B cell (primary cell): ENCODE measurements at regions not wholly inside any gene's neighbourhood (a gene's known extent, or its start where the extent isn't known, plus 50 kb on each side); places are given as distances from the start of the nearest gene placed in this dataset.

Experiments used
- ATAC-seq: fragments of 200-7000 bp; cut with Tn5 transposase; one replicate; pipeline ENCODE4 v1.10.0; 2021; ENCODE audit warnings: low read depth, mild to moderate bottlenecking, moderate number of reproducible peaks, moderate library complexity
- CTCF ChIA-PET: fragments of 350-600 bp; sonication (Branson Sonifier 250); formaldehyde crosslinking; loops from one replicate; lab custom pipeline; 2021; ENCODE audit warnings: antibody characterized with exemption, inconsistent platforms; lab: Charles Lee
- POLR2A ChIA-PET: fragments of 350-600 bp; sonication (Branson Sonifier 250); formaldehyde crosslinking; loops from one replicate; lab custom pipeline; 2021; ENCODE audit warnings: antibody characterized with exemption; lab: Charles Lee
- DNase-seq: peaks from one replicate; pipeline ENCODE4 v3.0.0; 2013
- H2AFZ ChIP-seq: 2 replicates; pipeline ENCODE4 v1.6.1; 2012; ENCODE audit warnings: mild to moderate bottlenecking, low read depth, low read length; ENCODE audit not compliant: insufficient read depth, poor library complexity, severe bottlenecking
- H3K27ac ChIP-seq, 2 donors: 1 replicate in 1 of 2; 2 replicates in 1 of 2; pipeline ENCODE4 v1.5.1; 2012 to 2013; ENCODE audit warnings: low read length in 2 of 2, mild to moderate bottlenecking in 2 of 2, moderate library complexity in 1 of 2
- H3K27me3 ChIP-seq, 4 experiments: fragments of 200-600 bp in 1 of 4; sonication (generic) in 1 of 4; replicated peaks in 1 of 4; 1 replicate in 2 of 4; 2 replicates in 2 of 4; pipeline versions ENCODE4 v1.6.1 to v1.7.0; 2013 to 2016; ENCODE audit warnings: low read length in 3 of 4, mild to moderate bottlenecking in 2 of 4, mixed read lengths in 1 of 4, moderate library complexity in 1 of 4; ENCODE audit not compliant: insufficient read depth in 4 of 4, control insufficient read depth in 3 of 4; ENCODE audit errors: control extremely low read depth in 1 of 4
- H3K36me3 ChIP-seq, 2 experiments: replicated peaks in 1 of 2; 1 replicate in 1 of 2; 2 replicates in 1 of 2; pipeline versions ENCODE4 v1.6.1 to v1.7.1; 2013; ENCODE audit warnings: low read length in 1 of 2; ENCODE audit not compliant: insufficient read depth in 2 of 2, control insufficient read depth in 1 of 2; ENCODE audit errors: control extremely low read depth in 1 of 2, extremely low read depth in 1 of 2
- H3K4me1 ChIP-seq, 2 donors: fragments of 200-600 bp in 1 of 2; sonication (generic) in 1 of 2; 1 replicate in 1 of 2; 2 replicates in 1 of 2; pipeline versions ENCODE4 v1.5.1 to v1.6.1; 2013 to 2017; ENCODE audit warnings: low read length in 2 of 2; ENCODE audit not compliant: control insufficient read depth in 2 of 2, insufficient read depth in 2 of 2
- H3K4me2 ChIP-seq: replicated peaks from 2 replicates; pipeline ENCODE3; 2012; ENCODE audit warnings: mild to moderate bottlenecking, low read depth, low read length; ENCODE audit not compliant: poor library complexity, severe bottlenecking
- H3K4me3 ChIP-seq, 5 experiments: fragments of 200-600 bp in 1 of 5; sonication (generic) in 1 of 5; 1 replicate in 3 of 5; 2 replicates in 2 of 5; pipeline versions ENCODE4 v1.5.1 to v1.7.0; 2011 to 2016; ENCODE audit warnings: low read length in 4 of 5, mild to moderate bottlenecking in 4 of 5, low read depth in 2 of 5, control low read depth in 1 of 5, moderate library complexity in 1 of 5; ENCODE audit not compliant: insufficient read depth in 1 of 5; ENCODE audit errors: control extremely low read depth in 1 of 5, extremely low read depth in 1 of 5
- H3K79me2 ChIP-seq: fragments of 200-600 bp; sonication (generic); one replicate; pipeline ENCODE4 v1.6.0; 2016; ENCODE audit warnings: low read length; ENCODE audit not compliant: control insufficient read depth, insufficient read depth
- H3K9ac ChIP-seq: fragments of 200-600 bp; sonication (generic); 2 replicates; pipeline ENCODE4 v1.6.1; 2017; ENCODE audit warnings: mild to moderate bottlenecking, low read length, moderate library complexity
- H3K9me3 ChIP-seq, 3 donors: one replicate each; pipeline versions ENCODE4 v1.6.1 to v1.7.1; 2013; ENCODE audit warnings: low read length in 2 of 3; ENCODE audit not compliant: control insufficient read depth in 2 of 3, insufficient read depth in 1 of 3; ENCODE audit errors: control extremely low read depth in 1 of 3
- H4K20me1 ChIP-seq: 2 replicates; pipeline ENCODE4 v1.6.0; 2012; ENCODE audit warnings: mild to moderate bottlenecking, low read length; ENCODE audit not compliant: insufficient read depth, control insufficient read depth, poor library complexity, severe bottlenecking
- H3K27ac Mint-ChIP-seq: one replicate; pipeline ENCODE4 v1.8.0; 2021; ENCODE audit warnings: mixed read lengths
- H3K27me3 Mint-ChIP-seq: one replicate; pipeline ENCODE4 v1.8.0; 2021; ENCODE audit warnings: mixed read lengths
- H3K4me1 Mint-ChIP-seq: one replicate; pipeline ENCODE4 v1.8.0; 2021; ENCODE audit warnings: mixed read lengths
- H3K4me3 Mint-ChIP-seq: one replicate; pipeline ENCODE4 v1.8.0; 2021; ENCODE audit warnings: mixed read lengths
- H3K9me3 Mint-ChIP-seq: one replicate; pipeline ENCODE4 v1.8.0; 2022; ENCODE audit warnings: mixed read lengths; ENCODE audit not compliant: insufficient read depth
- EZH2 ChIP-seq: IDR thresholded peaks from 2 replicates; pipeline ENCODE4 v1.6.1; 2012; ENCODE audit warnings: borderline replicate concordance, low read depth, mild to moderate bottlenecking, moderate library complexity, low read length; ENCODE audit not compliant: insufficient read depth, poor library complexity, severe bottlenecking
- WGBS: methylation state at CpG from one replicate; pipeline ENCODE4 v1.1.5; 2013; ENCODE audit warnings: missing lambda C conversion rate; ENCODE audit not compliant: insufficient coverage; 5-methylcytosine and 5-hydroxymethylcytosine counted together
- intact Hi-C: fragments of 100-400 bp; cut with micrococcal nuclease; formaldehyde crosslinking; loops from one replicate; pipeline ENCODE4 v1.10.0; 2022
- TF ChIP-seq, protein P1 (sequence below): fragments of 200-600 bp; IDR thresholded peaks from one replicate; pipeline ENCODE4 v1.8.0; 2022; ENCODE audit warnings: antibody characterized with exemption, mild to moderate bottlenecking

DNA sequence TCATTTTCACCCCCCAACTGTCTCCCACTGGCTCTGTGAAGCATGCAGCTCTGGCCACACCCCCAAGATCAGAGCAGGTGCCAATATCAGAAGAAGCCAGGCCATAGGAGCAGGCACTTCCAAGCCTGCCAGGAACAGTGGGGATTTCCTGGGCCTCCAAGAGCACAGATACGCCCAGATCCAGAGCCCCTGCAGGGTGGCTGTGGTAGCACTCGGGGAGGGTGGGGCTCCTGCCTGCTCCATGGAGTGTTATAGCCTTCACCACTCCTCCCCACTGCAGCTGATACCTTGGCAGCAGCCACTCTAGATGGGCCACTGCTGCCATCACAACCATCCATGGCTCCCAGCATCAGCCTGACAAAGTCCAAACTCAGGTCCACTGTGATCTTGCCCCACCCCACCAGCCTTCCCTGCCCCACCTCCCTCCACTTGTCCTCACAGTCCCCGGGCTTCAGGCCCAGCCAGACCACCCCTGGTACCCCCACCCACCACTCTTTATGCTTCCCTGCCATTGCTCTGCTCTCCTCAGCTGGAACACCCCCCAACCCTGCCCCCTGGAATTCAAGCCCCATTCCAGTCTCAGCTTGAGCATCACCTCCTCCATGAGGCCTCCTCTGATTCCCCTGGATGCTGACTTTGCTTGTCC is 448.3 kb downstream of the MATN1 start:
- no peaks in the 10 kb centered on the region for H3K36me3 ChIP-seq
- CTCF ChIA-PET = no interaction called here
- intact Hi-C loops = no loop called here
- Mint-ChIP-seq H3K27ac (no peak overlapping the region), H3K9me3 (no peaks in the 10 kb centered on the region), H3K4me1 (no peaks in the 10 kb centered on the region), H3K4me3 (no peak overlapping the region), H3K27me3 (peaks cover 15% of the 10 kb centered on the region)
- no peak overlapping the region for H3K4me3 ChIP-seq
- H3K9ac ChIP-seq = no peak overlapping the region
- no peak overlapping the region for H2AFZ ChIP-seq
- peaks cover 0 to 21% (median 5%) of the 10 kb centered on the region in 3 donors for H3K9me3 ChIP-seq
- H4K20me1 ChIP-seq = no peaks in the 10 kb centered on the region
- POLR2A ChIA-PET = no interaction called here
- ATAC-seq (no peak), DNase-seq (no peak)
- TF ChIP-seq, protein P1, sequence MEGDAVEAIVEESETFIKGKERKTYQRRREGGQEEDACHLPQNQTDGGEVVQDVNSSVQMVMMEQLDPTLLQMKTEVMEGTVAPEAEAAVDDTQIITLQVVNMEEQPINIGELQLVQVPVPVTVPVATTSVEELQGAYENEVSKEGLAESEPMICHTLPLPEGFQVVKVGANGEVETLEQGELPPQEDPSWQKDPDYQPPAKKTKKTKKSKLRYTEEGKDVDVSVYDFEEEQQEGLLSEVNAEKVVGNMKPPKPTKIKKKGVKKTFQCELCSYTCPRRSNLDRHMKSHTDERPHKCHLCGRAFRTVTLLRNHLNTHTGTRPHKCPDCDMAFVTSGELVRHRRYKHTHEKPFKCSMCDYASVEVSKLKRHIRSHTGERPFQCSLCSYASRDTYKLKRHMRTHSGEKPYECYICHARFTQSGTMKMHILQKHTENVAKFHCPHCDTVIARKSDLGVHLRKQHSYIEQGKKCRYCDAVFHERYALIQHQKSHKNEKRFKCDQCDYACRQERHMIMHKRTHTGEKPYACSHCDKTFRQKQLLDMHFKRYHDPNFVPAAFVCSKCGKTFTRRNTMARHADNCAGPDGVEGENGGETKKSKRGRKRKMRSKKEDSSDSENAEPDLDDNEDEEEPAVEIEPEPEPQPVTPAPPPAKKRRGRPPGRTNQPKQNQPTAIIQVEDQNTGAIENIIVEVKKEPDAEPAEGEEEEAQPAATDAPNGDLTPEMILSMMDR = no peak
- no peak for TF ChIP-seq EZH2
- 64% methylated on average over 3 of the region's 3 CpGs for WGBS
- no peak overlapping the region for H3K4me2 ChIP-seq
- no peaks in the 10 kb centered on the region for H3K4me1 ChIP-seq
- H3K79me2 ChIP-seq = no peaks in the 10 kb centered on the region
- no peak overlapping the region for H3K27ac ChIP-seq
- H3K27me3 ChIP-seq = peaks cover 0 to 6% (median 0%) of the 10 kb centered on the region in 4 experiments

DNA sequence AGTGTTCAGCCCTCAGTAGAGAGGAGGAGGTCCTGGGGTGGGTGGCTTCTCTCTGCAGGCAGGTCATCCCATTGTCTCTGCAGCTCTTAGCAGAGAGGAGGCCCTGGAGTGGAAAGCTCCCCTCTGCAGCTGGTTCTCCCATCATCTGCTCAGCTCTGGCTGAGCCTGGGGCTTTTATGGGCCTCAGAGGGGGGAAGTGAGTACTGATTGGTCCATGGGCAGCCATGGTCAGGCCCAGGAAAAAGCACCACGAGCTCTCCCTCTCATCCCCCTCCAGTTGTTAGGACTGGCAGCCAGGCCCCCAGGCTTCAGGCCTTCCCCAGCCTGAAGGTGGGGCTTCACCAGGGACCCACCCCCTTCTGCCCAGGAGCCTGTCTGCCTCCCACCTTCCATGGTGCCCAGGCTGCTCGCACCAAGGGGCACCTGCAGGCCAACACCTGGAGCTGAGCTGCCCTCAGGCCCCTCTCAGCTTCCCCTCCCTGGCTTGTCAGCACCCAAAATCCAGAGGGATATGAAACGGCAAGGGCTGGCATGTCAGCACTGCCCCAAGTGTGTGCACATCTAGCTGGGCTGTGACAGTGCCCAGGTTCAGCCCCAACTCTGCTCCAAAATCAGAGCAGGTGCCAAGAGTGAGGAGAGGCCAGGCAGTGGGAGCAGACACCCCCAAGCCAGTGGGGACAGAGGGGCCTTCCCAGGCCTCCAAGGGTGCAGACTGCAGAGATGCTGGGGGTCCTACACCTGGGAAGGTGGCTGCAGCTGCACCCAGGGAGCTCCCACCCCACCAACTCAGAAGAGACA is 449.0 kb downstream of the MATN1 start:
- H3K4me1 ChIP-seq = no peaks in the 10 kb centered on the region
- Mint-ChIP-seq H3K27me3 (peaks cover 8% of the 10 kb centered on the region), H3K9me3 (no peaks in the 10 kb centered on the region), H3K4me3 (no peak overlapping the region), H3K27ac (no peak overlapping the region), H3K4me1 (no peaks in the 10 kb centered on the region)
- H3K9me3 ChIP-seq = peaks cover 0 to 21% (median 5%) of the 10 kb centered on the region in 3 donors
- H3K27ac ChIP-seq = no peak overlapping the region
- H3K36me3 ChIP-seq = no peaks in the 10 kb centered on the region
- intact Hi-C loops = no loop called here
- CTCF ChIA-PET = no interaction called here
- DNase-seq (no peak), ATAC-seq (no peak)
- 76% methylated on average over 3 of the region's 3 CpGs for WGBS
- H4K20me1 ChIP-seq = no peaks in the 10 kb centered on the region
- POLR2A ChIA-PET = no interaction called here
- TF ChIP-seq EZH2 = no peak
- TF ChIP-seq, protein P1 = no peak
- peaks cover 0 to 8% (median 0%) of the 10 kb centered on the region in 4 experiments for H3K27me3 ChIP-seq
- no peak overlapping the region for H3K9ac ChIP-seq
- H2AFZ ChIP-seq = no peak overlapping the region
- no peak overlapping the region for H3K4me2 ChIP-seq
- no peak overlapping the region for H3K4me3 ChIP-seq
- no peaks in the 10 kb centered on the region for H3K79me2 ChIP-seq
